ENCODE measurements at regions not wholly inside any gene's neighbourhood (a gene's known extent, or its start where the extent isn't known, plus 50 kb on each side); places are given as distances from the start of the nearest gene placed in this dataset.

GRCh38 chr9:2493109-2493508, 128.5 kb upstream of the VLDLR start:
- TF ChIP-seq EZH2phosphoT487 (IDR thresholded peaks at IDR 0.05; ENCODE audit: insufficient read depth, low read depth) (no peak), EZH2 (IDR thresholded peaks at IDR 0.05; ENCODE audit: insufficient read depth, poor library complexity, severe bottlenecking) (no peak)

All from GM23248 (cell line).